ENCODE measurements at regions not wholly inside any gene's neighbourhood (a gene's known extent, or its start where the extent isn't known, plus 50 kb on each side); places are given as distances from the start of the nearest gene placed in this dataset.

- H3K27me3 Mint-ChIP-seq (ENCODE audit: low read depth), result no peaks in the 10 kb centered on the region
- no peak overlapping the region for H3K18ac ChIP-seq (ENCODE audit: insufficient read length, low read depth, low read length)
Observed at GRCh38 chr13:107202371-107203023, 634.6 kb upstream of the ARGLU1 start.

More at GRCh38 chr13:107202371-107203023, 634.6 kb upstream of the ARGLU1 start:
- H2BK20ac ChIP-seq (ENCODE audit: low read depth, low read length, poor library complexity, severe bottlenecking), result no peak overlapping the region
- no peak overlapping the region for H2BK15ac ChIP-seq (ENCODE audit: low read depth, low read length)
- H3K9me3 Mint-ChIP-seq, result no peaks in the 10 kb centered on the region
- H3T11ph ChIP-seq (ENCODE audit: low read length), result no peak overlapping the region
- no peak overlapping the region for H3K9ac ChIP-seq (ENCODE audit: extremely low read depth, insufficient read length, low read length)
- H4K91ac ChIP-seq (ENCODE audit: insufficient read length, low read depth, low read length), result no peak overlapping the region
- no peak overlapping the region for H3K4me2 ChIP-seq (ENCODE audit: insufficient read depth, insufficient read length, low read length)
- H3K79me1 ChIP-seq (ENCODE audit: insufficient read depth, low read depth, low read length, poor library complexity, severe bottlenecking), result no peaks in the 10 kb centered on the region
- no peak for DNase-seq
- H3K36me3 Mint-ChIP-seq (ENCODE audit: insufficient read depth in 1 of 3, low read depth in 3 of 3), result no peaks in the 10 kb centered on the region
- no peak overlapping the region for H2BK120ac ChIP-seq (ENCODE audit: low read depth, low read length, poor library complexity, severe bottlenecking)
- H2AFZ ChIP-seq (ENCODE audit: low read length), result no peak overlapping the region
- no peaks in the 10 kb centered on the region for H3K27me3 ChIP-seq (ENCODE audit: insufficient read depth, low read length)
- 0 out of 2 replicates have a peak, but pooled peaks cover 2% of the 10 kb centered on the region for H3K4me1 ChIP-seq (ENCODE audit: insufficient read depth, low read length)
- TF ChIP-seq CTCF (conservative IDR thresholded peaks at IDR 0.05), result no peak
- no peak overlapping the region for H4K5ac ChIP-seq (ENCODE audit: insufficient read length, low read depth, low read length)
- no peak overlapping the region for H3K27ac ChIP-seq (ENCODE audit: insufficient read length, low read depth, low read length)
- peaks cover 14 to 22% of the 10 kb centered on the region in 2 experiments for H3K4me1 Mint-ChIP-seq
- no peak overlapping the region for H3K4ac ChIP-seq (ENCODE audit: low read depth, low read length)
- no peak overlapping the region for H3K14ac ChIP-seq (ENCODE audit: insufficient read depth, low read length)
- H3K23ac ChIP-seq (ENCODE audit: insufficient read length, low read depth, low read length), result no peak overlapping the region
- no peak overlapping the region for H3K27ac Mint-ChIP-seq
- no peak overlapping the region for H4K8ac ChIP-seq (replicated peaks; ENCODE audit: insufficient read length, low read depth, low read length)
- H3K23me2 ChIP-seq (ENCODE audit: insufficient read length, low read depth, low read length, poor library complexity, severe bottlenecking), result no peaks in the 10 kb centered on the region
- H2BK12ac ChIP-seq (ENCODE audit: insufficient read length, low read depth, low read length), result no peak overlapping the region
- H3K56ac ChIP-seq (ENCODE audit: insufficient read length, low read depth, low read length), result no peak overlapping the region
- no peak overlapping the region for H3K4me3 Mint-ChIP-seq
- H4K20me1 ChIP-seq (ENCODE audit: control insufficient read depth, insufficient read depth, insufficient read length), result no peaks in the 10 kb centered on the region
- WGBS (ENCODE audit: extremely low coverage, insufficient read length, low lambda C conversion rate), result no CpG with 5 or more reads among the region's 4 CpGs
- H3K9me3 ChIP-seq (ENCODE audit: control insufficient read depth, low read depth, low read length), result no peaks in the 10 kb centered on the region
- H2AK5ac ChIP-seq (ENCODE audit: insufficient read length, low read length), result no peak overlapping the region
- H3K79me2 ChIP-seq (ENCODE audit: insufficient read depth, low read length), result no peaks in the 10 kb centered on the region
- H2BK5ac ChIP-seq (ENCODE audit: insufficient read length, low read length), result no peak overlapping the region

Data from H9 (cell line).